Hepatocyte (in vitro differentiated cells): ENCODE measurements at regions not wholly inside any gene's neighbourhood (a gene's known extent, or its start where the extent isn't known, plus 50 kb on each side); places are given as distances from the start of the nearest gene placed in this dataset.
A peak's percentile ranks its signal among the peaks of the same experiment; 100 is the strongest.

ENCODE experiments used
- DNase-seq: peaks from one replicate; pipeline ENCODE4 v3.0.0-alpha.2; 2016; ENCODE audit warnings: low spot score
- H2AFZ ChIP-seq: fragments of 200-600 bp; sonication (generic); 2 replicates; pipeline ENCODE4 v1.6.0; 2016; ENCODE audit warnings: antibody characterized with exemption, mild to moderate bottlenecking
- H3K27ac ChIP-seq: fragments of 200-600 bp; sonication (generic); 2 replicates; pipeline ENCODE4 v1.5.1; 2016; ENCODE audit warnings: mild to moderate bottlenecking
- H3K27me3 ChIP-seq: fragments of 200-600 bp; sonication (generic); 2 replicates; pipeline ENCODE4 v1.6.1; 2016
- H3K36me3 ChIP-seq: fragments of 200-600 bp; sonication (generic); replicated peaks from 2 replicates; pipeline ENCODE4 v1.5.1; 2016; ENCODE audit warnings: low read depth; ENCODE audit not compliant: insufficient read depth
- H3K4me1 ChIP-seq: fragments of 200-600 bp; sonication (generic); 2 replicates; pipeline ENCODE4 v1.5.1; 2016; ENCODE audit warnings: mild to moderate bottlenecking, moderate library complexity; ENCODE audit not compliant: insufficient read depth
- H3K4me2 ChIP-seq: fragments of 200-600 bp; sonication (generic); 2 replicates; pipeline ENCODE4 v1.6.0; 2016
- H3K4me3 ChIP-seq: fragments of 200-600 bp; sonication (generic); 2 replicates; pipeline ENCODE4 v1.5.1; 2016; ENCODE audit warnings: mild to moderate bottlenecking
- H3K79me2 ChIP-seq: fragments of 200-600 bp; sonication (generic); 2 replicates; pipeline ENCODE4 v1.6.0; 2017; ENCODE audit warnings: mild to moderate bottlenecking
- H3K9me2 ChIP-seq: fragments of 200-600 bp; sonication (generic); replicated peaks from 2 replicates; pipeline ENCODE4 v1.6.0; 2017; ENCODE audit warnings: mild to moderate bottlenecking; ENCODE audit not compliant: insufficient read depth
- H3K9me3 ChIP-seq: fragments of 200-600 bp; sonication (generic); 2 replicates; pipeline ENCODE4 v1.5.1; 2016; ENCODE audit warnings: low read depth, mild to moderate bottlenecking
- H4K20me1 ChIP-seq: fragments of 200-600 bp; sonication (generic); 2 replicates; pipeline ENCODE4 v1.6.0; 2016; ENCODE audit warnings: mild to moderate bottlenecking; ENCODE audit not compliant: insufficient read depth, poor library complexity, severe bottlenecking
- CTCF ChIP-seq: fragments of 200-600 bp; sonication (generic); IDR thresholded peaks from 2 replicates; pipeline ENCODE4 v1.5.1; 2016; ENCODE audit warnings: antibody characterized with exemption, mild to moderate bottlenecking; ENCODE audit not compliant: poor library complexity
- EZH2 ChIP-seq: fragments of 200-600 bp; sonication (generic); IDR thresholded peaks from 2 replicates; pipeline ENCODE4 v1.6.1; 2016; ENCODE audit warnings: antibody characterized with exemption, mild to moderate bottlenecking, borderline replicate concordance
- EZH2phosphoT487 ChIP-seq: fragments of 200-600 bp; sonication (generic); IDR thresholded peaks from one replicate; pipeline ENCODE4 v1.6.1; 2018; ENCODE audit warnings: antibody characterized with exemption, mild to moderate bottlenecking, low read depth, moderate library complexity; ENCODE audit not compliant: unreplicated experiment, severe bottlenecking
- WGBS: methylation state at CpG from one replicate; pipeline ENCODE4 v1.1.6; 2016; ENCODE audit warnings: low lambda C conversion rate; ENCODE audit errors: missing lambda C conversion rate; 5-methylcytosine and 5-hydroxymethylcytosine counted together

GRCh38 chr14:71361336-71361735, 454.1 kb downstream of the PCNX1 start:
- no peak overlapping the region for H2AFZ ChIP-seq
- H3K36me3 ChIP-seq, result no peaks in the 10 kb centered on the region
- H3K79me2 ChIP-seq, result peaks cover 88% of the 10 kb centered on the region
- H3K4me1 ChIP-seq, result peaks cover 31% of the 10 kb centered on the region
- H3K9me2 ChIP-seq, result no peaks in the 10 kb centered on the region
- no peak for DNase-seq
- no peaks in the 10 kb centered on the region for H3K27me3 ChIP-seq
- H3K4me2 ChIP-seq, result no peak overlapping the region
- no peak overlapping the region for H3K27ac ChIP-seq
- 37% methylated on average over 3 of the region's 3 CpGs for WGBS
- no peaks in the 10 kb centered on the region for H3K9me3 ChIP-seq
- no peak overlapping the region for H3K4me3 ChIP-seq
- H4K20me1 ChIP-seq, result no peaks in the 10 kb centered on the region
- TF ChIP-seq EZH2phosphoT487 (no peak), EZH2 (no peak), CTCF (no peak)

- no peak overlapping the region for H2AFZ ChIP-seq
- H3K9me2 ChIP-seq, result no peaks in the 10 kb centered on the region
- no peak overlapping the region for H3K27ac ChIP-seq
- H3K79me2 ChIP-seq, result peaks cover 88% of the 10 kb centered on the region
- H4K20me1 ChIP-seq, result no peaks in the 10 kb centered on the region
- no peaks in the 10 kb centered on the region for H3K9me3 ChIP-seq
- 96% methylated on average over 8 of the region's 8 CpGs for WGBS
- no peaks in the 10 kb centered on the region for H3K36me3 ChIP-seq
- DNase-seq, result no peak
- H3K4me3 ChIP-seq, result no peak overlapping the region
- no peak overlapping the region for H3K4me2 ChIP-seq
- TF ChIP-seq CTCF, result no peak
- TF ChIP-seq EZH2phosphoT487, result no peak
- TF ChIP-seq EZH2, result no peak
- peaks cover 31% of the 10 kb centered on the region for H3K4me1 ChIP-seq
- H3K27me3 ChIP-seq, result no peaks in the 10 kb centered on the region
These were observed 454.6 kb downstream of the PCNX1 start for GRCh38 chr14:71361874-71362273.

GRCh38 chr14:71362282-71362681, 455.0 kb downstream of the PCNX1 start:
- no peak overlapping the region for H3K27ac ChIP-seq
- peaks cover 31% of the 10 kb centered on the region for H3K4me1 ChIP-seq
- no peak overlapping the region for H3K4me2 ChIP-seq
- no peaks in the 10 kb centered on the region for H3K36me3 ChIP-seq
- no peaks in the 10 kb centered on the region for H3K27me3 ChIP-seq
- H3K4me3 ChIP-seq, result no peak overlapping the region
- H4K20me1 ChIP-seq, result no peaks in the 10 kb centered on the region
- no peaks in the 10 kb centered on the region for H3K9me3 ChIP-seq
- TF ChIP-seq EZH2 (no peak), CTCF (no peak), EZH2phosphoT487 (no peak)
- H2AFZ ChIP-seq, result no peak overlapping the region
- H3K9me2 ChIP-seq, result no peaks in the 10 kb centered on the region
- H3K79me2 ChIP-seq, result peaks cover 88% of the 10 kb centered on the region
- no peak for DNase-seq
- WGBS, result 79% methylated on average over 2 of the region's 2 CpGs

- Histone ChIP-seq H4K20me1 (no peaks in the 10 kb centered on the region), H3K27ac (peak overlapping the region; percentile 55), H3K79me2 (peaks cover 87% of the 10 kb centered on the region), H3K9me3 (no peaks in the 10 kb centered on the region), H3K4me2 (no peak overlapping the region), H3K4me1 (peaks cover 31% of the 10 kb centered on the region), H3K27me3 (no peaks in the 10 kb centered on the region), H3K9me2 (no peaks in the 10 kb centered on the region), H2AFZ (no peak overlapping the region), H3K4me3 (no peak overlapping the region), H3K36me3 (no peaks in the 10 kb centered on the region)
- no peak for DNase-seq
- WGBS, result 47% methylated on average over 3 of the region's 3 CpGs
- TF ChIP-seq CTCF, result no peak
- no peak for TF ChIP-seq EZH2phosphoT487
- TF ChIP-seq EZH2, result no peak
These were observed 455.8 kb downstream of the PCNX1 start for GRCh38 chr14:71362920-71363584.
